Trophoblast cell (in vitro differentiated cells and primary cell): ENCODE measurements at regions not wholly inside any gene's neighbourhood (a gene's known extent, or its start where the extent isn't known, plus 50 kb on each side); places are given as distances from the start of the nearest gene placed in this dataset.

Experiments used
- DNase-seq, 2 donors: peaks; one replicate each; pipeline ENCODE4 v3.0.0-alpha.2; 2016
- H2AFZ ChIP-seq: 2 replicates; pipeline ENCODE4 v1.6.1; 2013; ENCODE audit warnings: low read length, moderate library complexity, mild to moderate bottlenecking; ENCODE audit not compliant: insufficient read depth, poor library complexity
- H2AK5ac ChIP-seq: 2 replicates; pipeline ENCODE4 v1.6.1; 2013; ENCODE audit warnings: mild to moderate bottlenecking, low read length
- H2BK120ac ChIP-seq: 2 replicates; pipeline ENCODE4 v1.6.1; 2013; ENCODE audit warnings: low read length, mild to moderate bottlenecking, moderate library complexity; ENCODE audit not compliant: insufficient read depth, poor library complexity
- H2BK12ac ChIP-seq: 2 replicates; pipeline ENCODE4 v1.6.1; 2013; ENCODE audit warnings: mild to moderate bottlenecking, low read length, moderate library complexity
- H2BK5ac ChIP-seq: 2 replicates; pipeline ENCODE4 v1.6.1; 2013; ENCODE audit warnings: low read length, low read depth, moderate library complexity, mild to moderate bottlenecking; ENCODE audit not compliant: poor library complexity
- H3K14ac ChIP-seq: 2 replicates; pipeline ENCODE4 v1.6.1; 2013; ENCODE audit warnings: mild to moderate bottlenecking, low read length
- H3K18ac ChIP-seq: 2 replicates; pipeline ENCODE4 v1.6.1; 2013; ENCODE audit warnings: mild to moderate bottlenecking, low read length
- H3K23ac ChIP-seq: 2 replicates; pipeline ENCODE4 v1.6.1; 2013; ENCODE audit warnings: low read length
- H3K27ac ChIP-seq: 2 replicates; pipeline ENCODE4 v1.5.1; 2013; ENCODE audit warnings: low read depth, mild to moderate bottlenecking, inconsistent platforms, low read length, moderate library complexity
- H3K27me3 ChIP-seq: 2 replicates; pipeline ENCODE4 v1.6.1; 2013; ENCODE audit warnings: inconsistent platforms, mild to moderate bottlenecking, low read length, moderate library complexity; ENCODE audit not compliant: insufficient read depth
- H3K36me3 ChIP-seq, 2 experiments: 1 replicate in 1 of 2; 2 replicates in 1 of 2; pipeline ENCODE4 v1.6.1; 2013; ENCODE audit warnings: low read length in 2 of 2, mild to moderate bottlenecking in 2 of 2, moderate library complexity in 1 of 2; ENCODE audit not compliant: insufficient read depth in 2 of 2, control insufficient read depth in 1 of 2
- H3K4ac ChIP-seq: 2 replicates; pipeline ENCODE4 v1.6.1; 2013; ENCODE audit warnings: low read depth, mild to moderate bottlenecking, low read length, moderate library complexity
- H3K4me1 ChIP-seq, 2 experiments: 1 replicate in 1 of 2; 2 replicates in 1 of 2; pipeline ENCODE4 v1.6.1; 2013; ENCODE audit warnings: low read length in 2 of 2, mild to moderate bottlenecking in 2 of 2, moderate library complexity in 1 of 2; ENCODE audit not compliant: insufficient read depth in 2 of 2, control insufficient read depth in 1 of 2
- H3K4me2 ChIP-seq: 2 replicates; pipeline ENCODE4 v1.6.1; 2013; ENCODE audit warnings: inconsistent platforms, mild to moderate bottlenecking, low read length, moderate library complexity
- H3K4me3 ChIP-seq: 2 replicates; pipeline ENCODE4 v1.5.1; 2013; ENCODE audit warnings: mild to moderate bottlenecking, low read depth, low read length, inconsistent platforms
- H3K79me1 ChIP-seq: one replicate; pipeline ENCODE4 v1.6.1; 2013; ENCODE audit warnings: low read length
- H3K79me2 ChIP-seq: 2 replicates; pipeline ENCODE4 v1.6.1; 2013; ENCODE audit warnings: low read length, mild to moderate bottlenecking; ENCODE audit not compliant: control insufficient read depth, insufficient read depth, poor library complexity
- H3K9ac ChIP-seq: 2 replicates; pipeline ENCODE4 v1.6.1; 2013; ENCODE audit warnings: mild to moderate bottlenecking, low read length
- H3K9me3 ChIP-seq: 2 replicates; pipeline ENCODE4 v1.6.1; 2013; ENCODE audit warnings: low read depth, mild to moderate bottlenecking, control low read depth, inconsistent platforms, low read length; ENCODE audit not compliant: insufficient read depth
- H4K12ac ChIP-seq: 2 replicates; pipeline ENCODE4 v1.6.1; 2013; ENCODE audit warnings: low read depth, mild to moderate bottlenecking, low read length, moderate library complexity
- H4K8ac ChIP-seq: 2 replicates; pipeline ENCODE4 v1.6.1; 2013; ENCODE audit warnings: low read depth, mild to moderate bottlenecking, low read length, moderate library complexity
- H4K91ac ChIP-seq: one replicate; pipeline ENCODE4 v1.6.1; 2013; ENCODE audit warnings: low read depth, mild to moderate bottlenecking, low read length, moderate library complexity
- whole genome bisulfite sequencing: extraction: QIAGEN DNeasy Blood & Tissue Kit; methylation state at CpG from one replicate; pipeline ENCODE4 v1.1.7; 2013; ENCODE audit warnings: missing lambda C conversion rate; ENCODE audit not compliant: insufficient read length, insufficient coverage; ENCODE audit errors: extremely low coverage; 5-methylcytosine and 5-hydroxymethylcytosine counted together

- H3K23ac ChIP-seq, result no peak overlapping the region
- H3K14ac ChIP-seq, result no peak overlapping the region
- H3K36me3 ChIP-seq, result no peaks in the 10 kb centered on the region
- H2AFZ ChIP-seq, result no peak overlapping the region
- H3K79me2 ChIP-seq, result no peaks in the 10 kb centered on the region
- no peak overlapping the region for H3K27ac ChIP-seq
- DNase-seq, result peak in 1 of 2 donors; percentile 58
- H4K12ac ChIP-seq, result no peak overlapping the region
- H2AK5ac ChIP-seq, result no peak overlapping the region
- H3K4me1 ChIP-seq, result no peaks in the 10 kb centered on the region
- no peak overlapping the region for H3K4me2 ChIP-seq
- H4K91ac ChIP-seq, result no peak overlapping the region
- H2BK12ac ChIP-seq, result no peak overlapping the region
- no peak overlapping the region for H3K18ac ChIP-seq
- no CpG with 5 or more reads among the region's 4 CpGs for WGBS
- no peak overlapping the region for H4K8ac ChIP-seq
- no peak overlapping the region for H2BK120ac ChIP-seq
- H3K9ac ChIP-seq, result no peak overlapping the region
- no peaks in the 10 kb centered on the region for H3K27me3 ChIP-seq
- peaks cover 5% of the 10 kb centered on the region for H3K79me1 ChIP-seq
- H3K4me3 ChIP-seq, result no peak overlapping the region
- no peak overlapping the region for H2BK5ac ChIP-seq
- H3K9me3 ChIP-seq, result no peaks in the 10 kb centered on the region
- no peak overlapping the region for H3K4ac ChIP-seq
These were observed 185.4 kb upstream of the TANK start for GRCh38 chr2:160974803-160975202.

GRCh38 chr2:160976797-160977196, 183.4 kb upstream of the TANK start:
- Histone ChIP-seq H4K12ac (no peak overlapping the region), H3K14ac (no peak overlapping the region), H3K27ac (no peak overlapping the region), H3K9ac (no peak overlapping the region), H3K4me2 (no peak overlapping the region), H3K79me1 (peaks cover 2% of the 10 kb centered on the region), H3K18ac (no peak overlapping the region), H3K36me3 (no peaks in the 10 kb centered on the region), H4K91ac (no peak overlapping the region), H2AK5ac (no peak overlapping the region), H3K4me3 (no peak overlapping the region), H4K8ac (no peak overlapping the region), H2AFZ (no peak overlapping the region), H3K23ac (no peak overlapping the region), H2BK120ac (no peak overlapping the region), H3K9me3 (no peaks in the 10 kb centered on the region), H2BK5ac (no peak overlapping the region), H3K27me3 (no peaks in the 10 kb centered on the region), H3K4me1 (no peaks in the 10 kb centered on the region), H2BK12ac (no peak overlapping the region), H3K4ac (no peak overlapping the region), H3K79me2 (no peaks in the 10 kb centered on the region)
- DNase-seq, result no peak
- WGBS, result no CpG with 5 or more reads among the region's 2 CpGs

GRCh38 chr2:160977376-160977775, 182.9 kb upstream of the TANK start:
- H2AFZ ChIP-seq, result no peak overlapping the region
- no peaks in the 10 kb centered on the region for H3K4me1 ChIP-seq
- H3K27me3 ChIP-seq, result no peaks in the 10 kb centered on the region
- WGBS, result no CpG with 5 or more reads among the region's 2 CpGs
- H2BK5ac ChIP-seq, result no peak overlapping the region
- H3K4ac ChIP-seq, result no peak overlapping the region
- H3K4me2 ChIP-seq, result no peak overlapping the region
- H2AK5ac ChIP-seq, result no peak overlapping the region
- H3K79me1 ChIP-seq, result peaks cover 2% of the 10 kb centered on the region
- H3K9ac ChIP-seq, result no peak overlapping the region
- no peak overlapping the region for H3K23ac ChIP-seq
- no peak overlapping the region for H4K91ac ChIP-seq
- H3K9me3 ChIP-seq, result no peaks in the 10 kb centered on the region
- no peak overlapping the region for H3K14ac ChIP-seq
- no peak overlapping the region for H2BK120ac ChIP-seq
- no peak overlapping the region for H3K18ac ChIP-seq
- no peak overlapping the region for H3K27ac ChIP-seq
- H3K36me3 ChIP-seq, result no peaks in the 10 kb centered on the region
- H2BK12ac ChIP-seq, result no peak overlapping the region
- no peaks in the 10 kb centered on the region for H3K79me2 ChIP-seq
- no peak overlapping the region for H4K12ac ChIP-seq
- H3K4me3 ChIP-seq, result no peak overlapping the region
- DNase-seq, result no peak
- H4K8ac ChIP-seq, result no peak overlapping the region

GRCh38 chr2:160977854-160978253, 182.4 kb upstream of the TANK start:
- Histone ChIP-seq H3K9ac (no peak overlapping the region), H4K8ac (no peak overlapping the region), H3K36me3 (no peaks in the 10 kb centered on the region), H3K4me1 (no peaks in the 10 kb centered on the region), H3K23ac (no peak overlapping the region), H3K79me1 (peaks cover 2% of the 10 kb centered on the region), H3K27me3 (no peaks in the 10 kb centered on the region), H3K4me2 (no peak overlapping the region), H2AK5ac (no peak overlapping the region), H3K27ac (no peak overlapping the region), H2BK5ac (no peak overlapping the region), H2BK12ac (no peak overlapping the region), H3K18ac (no peak overlapping the region), H3K4ac (no peak overlapping the region), H2AFZ (no peak overlapping the region), H4K12ac (no peak overlapping the region), H3K4me3 (no peak overlapping the region), H3K79me2 (no peaks in the 10 kb centered on the region), H3K14ac (no peak overlapping the region), H3K9me3 (no peaks in the 10 kb centered on the region), H4K91ac (no peak overlapping the region), H2BK120ac (no peak overlapping the region)
- no peak for DNase-seq
- WGBS, result no CpG with 5 or more reads among the region's 2 CpGs
